ENCODE measurements at regions not wholly inside any gene's neighbourhood (a gene's known extent, or its start where the extent isn't known, plus 50 kb on each side); places are given as distances from the start of the nearest gene placed in this dataset.

DNA sequence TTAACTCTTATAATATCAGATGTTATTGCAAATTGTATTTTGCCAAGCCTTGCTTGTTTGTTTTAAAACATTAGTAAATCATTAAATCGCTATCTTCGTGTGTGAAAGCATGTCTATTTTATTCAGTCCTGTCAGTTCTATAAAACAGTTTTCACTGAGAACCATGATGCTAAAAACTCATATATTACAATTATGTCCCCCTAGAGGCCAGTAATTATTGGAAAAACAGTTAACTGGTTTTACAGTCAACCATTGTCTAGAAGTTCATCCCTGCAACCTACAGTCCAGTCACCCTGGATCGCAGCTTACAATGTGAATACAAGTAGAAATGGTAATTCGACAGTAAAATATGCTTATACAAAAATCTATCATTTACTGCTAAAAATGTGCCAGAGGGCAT, 311.5 kb upstream of the ROBO2 start:
- ChIA-PET POLR2A (no interaction called here), CTCF (no interaction called here)

DNA sequence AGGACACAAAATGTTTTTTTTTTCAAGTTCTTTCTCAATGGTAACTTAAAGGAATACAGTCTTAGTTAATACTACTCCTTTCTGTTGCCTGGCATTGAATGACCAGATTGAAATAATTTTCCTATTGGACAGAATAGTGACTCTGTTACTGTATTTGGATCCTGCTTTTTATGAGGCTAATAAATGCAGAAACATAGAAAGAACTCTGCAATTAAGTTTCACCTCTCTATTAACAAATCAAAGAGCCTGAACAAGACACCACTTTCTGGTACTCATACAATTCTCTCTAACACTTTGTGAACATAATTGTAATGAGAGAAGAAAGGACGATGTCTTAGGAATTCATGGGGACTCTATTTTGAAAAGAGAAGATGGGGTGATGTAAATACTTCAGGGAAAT, 308.4 kb upstream of the ROBO2 start:
- CTCF ChIA-PET, result no interaction called here
- POLR2A ChIA-PET, result no interaction called here

DNA sequence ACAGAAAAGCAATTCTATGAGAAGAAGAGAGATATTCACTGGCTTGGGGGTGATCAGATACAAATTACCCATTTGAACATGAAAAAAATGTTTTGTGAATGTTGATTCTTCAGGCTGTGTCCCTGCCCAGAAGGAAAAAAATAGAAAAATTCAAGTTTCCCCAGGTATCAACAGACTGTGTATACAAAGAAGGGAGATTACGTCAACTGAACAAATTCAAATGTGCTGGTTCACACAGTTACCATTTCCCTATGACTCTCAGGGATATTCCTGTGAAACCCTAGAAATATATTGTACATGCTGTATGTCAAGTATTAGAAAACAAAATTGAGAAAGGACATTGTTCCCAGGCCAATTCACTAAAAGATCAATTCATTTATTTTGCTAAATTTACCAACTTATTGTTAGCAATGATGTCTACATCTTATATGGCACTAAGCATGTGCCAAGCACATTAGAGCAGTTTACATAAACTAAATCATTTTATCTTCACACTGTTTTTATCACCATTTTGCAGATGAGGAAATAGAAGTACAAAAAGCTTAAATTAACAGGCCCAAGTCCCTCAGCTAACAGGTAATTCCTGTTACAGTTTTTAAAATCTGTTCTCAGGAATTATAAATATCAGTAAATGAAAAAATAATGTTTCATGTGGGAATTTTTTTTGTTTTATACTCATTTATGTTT, 306.7 kb upstream of the ROBO2 start:
- ChIA-PET POLR2A (no interaction called here), CTCF (no interaction called here)

DNA sequence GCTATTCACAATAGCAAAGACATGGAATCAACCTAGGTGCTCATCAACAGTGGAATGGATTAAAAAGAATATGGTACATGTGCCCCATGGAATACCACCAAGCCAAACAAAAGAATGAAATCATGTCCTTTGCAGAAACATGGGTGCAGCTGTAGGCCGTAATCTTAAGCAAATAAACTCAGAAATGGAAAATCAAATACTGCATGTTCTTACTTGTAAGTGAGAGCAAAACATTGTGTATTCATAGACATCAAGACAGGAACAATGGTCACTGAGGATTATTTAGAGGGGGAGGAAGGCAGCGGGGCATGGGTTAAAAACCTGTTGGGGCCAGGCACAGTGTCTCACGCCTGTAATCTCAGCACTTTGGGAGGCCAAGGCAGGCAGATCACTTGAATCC, 304.7 kb upstream of the ROBO2 start:
- ChIA-PET CTCF (no interaction called here), POLR2A (no interaction called here)

DNA sequence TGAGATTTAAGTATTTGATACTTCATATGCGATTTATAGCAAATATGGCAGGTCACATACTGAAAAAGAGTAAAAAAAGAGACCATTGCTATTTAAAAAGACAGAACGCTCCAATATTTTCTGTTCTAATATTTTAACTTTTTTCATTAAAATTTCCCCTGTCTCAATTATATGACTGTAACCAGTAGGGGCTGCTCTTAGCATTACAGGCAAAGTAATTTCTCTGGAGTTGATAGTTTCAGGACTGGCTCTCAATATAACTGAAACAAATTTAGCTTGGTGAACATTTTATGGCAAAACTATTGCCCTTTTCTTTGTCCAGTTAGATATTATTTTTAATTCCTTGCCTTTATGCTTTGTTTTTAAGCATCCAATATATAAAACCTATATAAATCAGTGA, 286.3 kb upstream of the ROBO2 start:
- POLR2A ChIA-PET, result no interaction called here
- CTCF ChIA-PET, result no interaction called here

DNA sequence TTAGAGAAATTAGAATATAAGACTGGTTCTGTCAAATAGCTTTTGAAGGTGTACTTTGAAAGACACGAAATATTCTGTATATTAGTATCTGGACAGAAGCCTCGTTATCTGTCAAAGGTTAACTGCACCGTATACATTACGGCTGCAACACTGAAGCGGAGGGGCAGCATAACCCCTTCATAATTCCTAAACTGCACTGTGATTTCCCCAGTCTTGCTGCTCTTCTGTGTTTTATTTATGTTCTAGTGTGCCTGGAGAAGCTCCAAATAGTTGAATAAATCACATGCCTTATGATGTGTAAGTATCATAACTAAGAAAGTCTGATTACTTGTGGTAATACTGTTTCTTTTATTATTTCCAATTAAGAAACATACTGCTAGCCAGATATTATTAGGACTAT, 285.7 kb upstream of the ROBO2 start:
- POLR2A ChIA-PET, result no interaction called here
- CTCF ChIA-PET, result no interaction called here

DNA sequence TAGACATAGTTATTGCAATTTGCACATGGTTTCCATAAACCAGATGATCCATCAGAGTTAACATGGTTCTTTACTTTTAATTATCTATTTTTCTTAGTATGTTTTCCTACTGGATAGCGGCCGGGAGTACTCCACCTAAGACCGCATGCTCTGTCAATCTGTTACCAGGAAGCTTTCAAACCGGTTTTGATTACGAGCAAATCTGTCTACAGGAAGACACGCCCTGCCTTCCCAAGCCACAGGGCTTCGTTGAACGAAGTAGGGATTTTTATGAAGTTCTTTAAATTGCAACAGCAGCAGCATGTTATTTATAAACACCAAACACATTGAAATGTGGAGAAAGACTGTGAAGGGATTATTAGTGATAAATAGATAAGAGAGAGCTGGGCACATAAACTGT, 283.3 kb upstream of the ROBO2 start:
- CTCF ChIA-PET, result no interaction called here
- POLR2A ChIA-PET, result no interaction called here

DNA sequence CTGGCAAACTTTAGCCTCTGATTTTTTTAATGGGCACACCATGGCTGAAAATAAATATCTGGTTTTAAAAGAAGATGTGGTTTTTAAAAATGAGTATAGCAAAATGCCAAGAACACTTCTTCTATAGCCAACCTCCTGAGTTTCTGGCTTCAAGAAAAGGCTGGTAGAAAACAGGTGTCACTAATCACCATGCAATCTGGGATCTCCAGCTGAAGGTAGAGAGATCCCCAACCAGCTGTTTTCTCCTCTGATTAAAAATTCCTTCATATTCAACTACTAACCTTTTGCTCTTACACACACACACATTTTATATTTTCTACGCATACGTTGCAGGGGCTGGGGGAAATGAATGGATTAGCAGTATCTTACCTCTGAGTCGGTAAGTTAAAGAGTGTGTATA, 279.6 kb upstream of the ROBO2 start:
- POLR2A ChIA-PET, result no interaction called here
- CTCF ChIA-PET, result no interaction called here

DNA sequence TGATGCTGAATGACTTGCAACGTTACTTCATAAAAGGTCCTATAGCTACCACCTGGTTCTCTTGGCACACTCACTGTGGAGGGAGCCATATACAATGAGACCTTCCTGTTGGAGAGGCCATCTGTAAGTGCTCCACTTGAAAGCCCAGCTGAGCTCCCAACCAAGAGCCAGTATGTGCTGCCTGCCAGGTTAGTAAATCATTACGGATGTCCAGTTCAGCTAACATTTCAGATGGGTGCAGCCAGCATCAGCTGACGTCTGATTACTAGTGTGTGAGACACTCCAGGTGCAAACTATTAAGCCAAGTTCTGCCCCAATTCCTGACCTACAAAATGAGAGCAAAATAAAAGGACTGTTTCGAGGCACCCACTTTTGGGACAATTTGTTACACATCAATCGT, 274.4 kb upstream of the ROBO2 start:
- ChIA-PET POLR2A (no interaction called here), CTCF (no interaction called here)

DNA sequence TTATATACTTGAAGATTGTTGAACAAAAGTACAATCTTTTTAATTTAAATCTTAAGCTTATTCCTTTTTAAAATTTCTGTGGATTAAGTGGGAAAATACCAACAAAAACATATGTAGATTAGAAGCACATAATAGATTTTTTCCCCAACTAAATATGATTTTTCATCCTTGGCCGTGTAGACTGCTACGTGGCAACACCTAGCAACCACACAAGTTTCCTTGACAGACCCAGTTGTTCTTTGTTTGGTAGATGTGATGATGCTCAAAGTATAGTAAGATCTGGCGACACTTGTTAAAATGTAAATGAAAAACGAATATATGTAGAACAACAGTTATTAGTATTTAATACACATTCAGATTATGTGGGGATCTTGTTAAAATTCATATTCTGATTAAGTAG, 271.0 kb upstream of the ROBO2 start:
- CTCF ChIA-PET, result no interaction called here

DNA sequence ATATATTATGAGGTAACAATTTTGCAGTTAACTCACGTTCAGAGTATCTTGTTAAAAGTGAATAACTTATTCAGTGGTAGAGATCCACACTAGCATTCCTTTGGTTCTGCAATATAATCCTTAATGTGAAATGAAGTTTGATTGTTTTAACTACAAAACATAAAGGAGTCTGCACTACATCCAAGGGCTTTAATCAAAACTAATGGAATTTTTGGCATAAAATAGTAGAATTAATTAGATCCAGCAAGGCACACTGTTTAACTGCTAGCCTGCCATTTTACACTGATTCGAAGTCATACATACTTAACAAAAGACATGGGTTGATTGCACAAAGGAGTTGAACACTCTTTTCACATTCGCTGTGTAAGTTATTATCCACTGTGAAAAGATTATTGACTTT, 263.0 kb upstream of the ROBO2 start:
- ChIA-PET CTCF (no interaction called here), POLR2A (no interaction called here)

More for the DNA sequence above, 271.0 kb upstream of the ROBO2 start:
- POLR2A ChIA-PET, result no interaction called here

DNA sequence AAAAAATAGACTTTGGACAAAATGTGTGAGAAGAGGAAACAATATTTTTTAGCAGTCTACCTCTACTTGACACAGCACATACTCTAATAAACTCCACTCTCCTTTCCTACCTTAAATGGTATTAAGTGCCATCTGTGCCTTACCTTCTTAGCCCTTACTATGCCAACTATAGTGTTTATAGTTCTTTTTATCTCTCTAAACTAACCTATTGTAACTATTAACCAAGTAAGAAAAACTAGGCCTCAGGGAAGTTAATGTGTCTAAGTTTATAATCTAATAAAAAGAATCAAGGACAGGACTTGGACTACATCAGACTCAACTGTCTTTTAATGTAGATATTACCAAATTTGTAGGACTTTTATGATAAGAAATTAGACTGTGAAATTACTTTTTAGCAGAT, 251.7 kb upstream of the ROBO2 start:
- ChIA-PET POLR2A (no interaction called here), CTCF (no interaction called here)

DNA sequence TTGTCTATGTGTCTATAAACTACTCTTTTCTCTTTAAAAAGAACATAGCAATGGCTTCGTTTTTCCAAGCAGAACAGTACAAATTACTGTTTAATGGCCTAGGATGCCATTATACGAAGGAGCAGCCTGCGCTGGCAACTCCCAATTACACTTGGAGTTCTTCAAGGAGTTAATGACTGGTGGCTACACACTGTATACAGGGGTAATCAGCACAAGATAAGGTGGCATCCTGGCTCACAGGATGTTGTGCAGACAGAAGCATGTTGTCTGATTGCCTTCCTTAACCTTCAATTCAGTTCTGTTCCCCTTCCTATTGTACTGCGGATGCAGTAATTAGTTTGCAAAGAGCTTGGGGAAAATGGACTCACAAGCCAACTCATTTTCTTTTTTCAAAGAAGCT, 250.7 kb upstream of the ROBO2 start:
- ChIA-PET CTCF (no interaction called here), POLR2A (no interaction called here)

DNA sequence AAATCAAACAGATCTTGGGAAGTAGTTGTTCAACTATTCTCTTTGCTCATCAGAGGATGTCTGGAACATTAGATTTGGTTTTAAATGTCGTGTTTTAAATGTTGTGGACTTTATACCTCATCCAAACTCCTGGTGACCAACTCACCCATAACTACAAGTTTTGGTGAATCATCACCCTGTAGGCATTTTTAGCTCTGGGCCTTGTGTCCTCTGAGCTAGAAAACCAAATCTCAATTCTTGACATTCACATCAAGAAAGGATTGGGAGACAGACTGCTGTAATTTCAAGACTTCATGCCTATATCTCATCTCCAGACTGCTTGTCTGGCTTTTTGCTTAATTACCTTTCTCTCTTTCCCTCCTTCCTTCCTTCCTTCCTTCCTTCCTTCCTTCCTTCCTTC, 228.5 kb upstream of the ROBO2 start:
- ChIA-PET CTCF (no interaction called here), POLR2A (no interaction called here)

DNA sequence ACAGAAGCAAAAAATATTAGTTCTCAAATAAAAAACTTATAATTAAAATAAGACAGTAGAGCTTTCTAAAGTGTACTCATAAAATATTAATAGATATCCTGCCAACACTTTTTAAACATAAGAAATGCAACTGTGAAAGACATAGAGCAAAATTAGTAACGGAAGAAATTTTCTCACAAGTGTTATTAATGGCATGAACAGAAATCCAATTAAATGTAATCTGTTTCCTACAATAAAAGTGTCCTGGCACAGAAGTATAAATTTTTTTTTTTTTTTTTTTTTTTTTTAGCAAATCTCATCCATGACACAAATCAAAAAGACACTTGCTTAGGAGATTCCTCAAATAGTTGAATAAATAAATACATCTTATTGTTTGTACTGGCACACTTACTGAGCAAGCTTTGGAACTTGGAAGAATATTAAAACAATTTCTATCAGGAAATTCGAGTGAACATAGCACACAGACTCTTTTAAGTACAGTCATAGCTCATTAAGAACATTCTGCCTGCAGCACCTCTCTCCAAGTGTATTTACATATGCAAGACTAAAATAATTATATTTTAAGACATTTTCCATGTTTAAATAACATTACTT, 227.2 kb upstream of the ROBO2 start:
- CTCF ChIA-PET, result interaction anchor here (0.7 kb wide), 1 partner anchor 263 kb away, joined by 3 read pairs; no protein-coding TSS in a partner anchor
- POLR2A ChIA-PET, result no interaction called here

DNA sequence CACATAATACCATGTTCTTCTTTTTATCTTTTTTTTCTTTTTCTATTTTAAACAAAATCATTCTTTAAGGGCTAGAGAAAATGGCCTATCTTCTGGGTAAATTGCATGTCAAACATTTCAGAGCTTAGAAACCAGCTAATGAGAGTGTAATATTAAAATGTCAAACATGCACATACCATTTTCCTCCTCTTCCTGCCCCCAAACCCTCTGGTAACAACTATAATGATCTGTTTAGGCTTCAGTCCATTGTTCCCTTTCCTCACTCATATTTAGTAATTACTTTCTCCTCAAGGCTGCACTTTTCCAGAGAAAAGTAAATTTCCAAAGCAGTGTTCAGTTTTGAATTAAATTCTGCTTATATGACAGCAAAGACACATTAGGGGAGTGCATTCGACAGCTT, 224.3 kb upstream of the ROBO2 start:
- POLR2A ChIA-PET, result no interaction called here
- CTCF ChIA-PET, result interaction anchor here (0.7 kb wide), 1 partner anchor 1206 kb away, joined by 3 read pairs; no protein-coding TSS in a partner anchor

DNA sequence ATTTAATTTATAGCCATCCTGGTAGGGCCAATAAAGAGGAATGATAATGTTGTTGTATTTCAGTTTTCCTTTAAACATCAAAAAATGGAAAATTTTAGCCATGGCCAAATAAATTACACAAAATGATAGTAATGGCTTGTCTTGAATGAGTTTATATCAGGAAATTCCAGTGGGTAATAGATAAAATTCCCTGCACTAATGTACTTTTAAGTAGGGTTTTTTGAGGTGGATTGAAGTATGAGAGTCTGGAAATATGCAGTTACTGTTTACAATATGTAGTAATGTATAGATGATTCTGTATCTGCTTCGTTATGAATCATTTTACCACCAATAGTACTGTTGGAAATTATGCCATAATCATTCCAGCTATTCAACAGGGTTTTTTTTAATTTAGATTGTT, 219.4 kb upstream of the ROBO2 start:
- ChIA-PET CTCF (no interaction called here), POLR2A (no interaction called here)

DNA sequence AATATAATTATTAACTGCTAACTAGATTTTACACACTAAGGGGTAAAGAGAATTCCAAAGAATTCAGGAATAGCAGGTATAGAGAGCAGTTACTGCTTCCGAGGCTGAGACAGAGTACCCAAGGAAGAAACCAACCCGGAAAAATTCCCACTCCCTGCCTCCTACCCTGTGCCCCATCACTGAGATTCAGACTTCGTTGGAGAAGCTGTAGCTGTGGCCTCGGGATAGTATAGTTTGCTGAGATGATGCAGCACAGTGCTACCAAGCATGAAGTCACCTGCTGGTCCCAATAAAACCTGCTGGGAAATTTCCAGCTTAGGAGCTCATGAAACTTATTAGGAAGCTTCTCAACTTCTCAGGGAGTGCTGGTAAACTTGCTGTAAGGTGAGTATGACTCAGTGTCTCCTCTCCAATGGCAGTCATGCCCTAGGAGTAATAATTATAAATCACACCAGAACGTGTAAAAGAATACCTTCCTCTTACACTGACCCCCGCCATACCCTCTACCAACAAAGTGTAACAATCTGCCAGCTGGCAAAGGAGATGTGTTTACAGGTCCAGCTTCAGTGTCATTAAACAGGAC, 215.2 kb upstream of the ROBO2 start:
- ChIA-PET CTCF (no interaction called here), POLR2A (no interaction called here)

DNA sequence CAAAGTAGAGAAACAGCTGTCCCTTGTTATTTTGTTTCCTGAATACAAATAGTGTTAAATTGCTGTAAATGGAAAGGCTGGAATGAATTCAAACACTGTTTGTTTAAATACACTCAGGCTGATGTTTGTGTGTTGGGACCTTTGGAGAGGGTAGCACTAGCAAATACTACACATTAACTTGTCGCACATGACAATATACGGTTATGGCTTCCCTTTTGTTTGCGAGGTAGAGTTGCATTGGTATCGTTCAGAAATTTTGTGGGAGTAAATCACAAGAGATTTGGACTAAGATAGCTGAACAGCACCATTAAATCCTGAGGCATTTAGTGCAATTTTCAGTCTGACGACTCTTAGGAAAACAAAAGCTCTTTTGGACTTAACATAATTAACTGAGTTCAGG, 213.0 kb upstream of the ROBO2 start:
- ChIA-PET CTCF (no interaction called here), POLR2A (no interaction called here)

DNA sequence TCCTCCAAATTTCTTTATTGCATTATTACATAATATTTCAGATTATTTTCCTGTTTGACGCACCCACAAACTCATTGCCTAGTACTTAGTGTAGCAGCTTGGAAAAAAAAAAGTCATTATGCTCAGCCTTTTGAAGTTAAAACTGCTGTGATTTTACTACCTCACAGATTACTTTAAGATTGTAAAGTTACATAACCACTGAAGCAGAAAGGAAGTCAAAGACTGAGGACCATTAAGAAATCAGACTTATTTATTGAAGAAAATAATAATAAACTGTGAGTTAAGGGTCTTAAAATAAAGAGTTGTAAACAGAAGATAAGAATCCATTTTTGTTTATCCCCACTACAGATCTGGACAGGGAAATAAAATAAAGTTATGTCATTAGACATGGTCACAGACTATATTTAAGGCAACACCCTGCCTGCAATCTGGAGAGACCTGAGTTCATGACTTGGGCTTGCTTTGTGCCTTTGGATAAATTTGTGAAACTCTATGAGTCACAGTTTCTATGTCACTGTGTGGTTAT, 212.1 kb upstream of the ROBO2 start:
- ChIA-PET CTCF (no interaction called here), POLR2A (no interaction called here)

DNA sequence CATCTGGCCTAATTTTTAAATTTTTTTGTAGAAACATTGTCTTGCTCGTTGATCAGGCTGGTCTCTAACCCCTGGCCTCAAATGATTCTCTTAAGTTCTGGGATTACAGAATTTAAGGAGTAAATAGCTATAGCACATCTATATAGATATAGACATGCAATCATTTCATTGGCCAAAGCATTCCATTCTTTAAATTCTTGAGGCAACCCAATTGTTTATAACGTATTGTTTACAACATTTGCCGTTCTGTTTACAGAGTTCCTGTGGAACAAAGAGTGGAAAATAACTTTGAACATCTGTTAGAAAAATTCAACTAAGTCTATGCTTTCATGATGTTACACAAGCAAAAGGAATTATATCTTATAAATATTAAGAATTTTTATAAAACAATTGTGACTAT, 205.2 kb upstream of the ROBO2 start:
- POLR2A ChIA-PET, result no interaction called here
- CTCF ChIA-PET, result no interaction called here

DNA sequence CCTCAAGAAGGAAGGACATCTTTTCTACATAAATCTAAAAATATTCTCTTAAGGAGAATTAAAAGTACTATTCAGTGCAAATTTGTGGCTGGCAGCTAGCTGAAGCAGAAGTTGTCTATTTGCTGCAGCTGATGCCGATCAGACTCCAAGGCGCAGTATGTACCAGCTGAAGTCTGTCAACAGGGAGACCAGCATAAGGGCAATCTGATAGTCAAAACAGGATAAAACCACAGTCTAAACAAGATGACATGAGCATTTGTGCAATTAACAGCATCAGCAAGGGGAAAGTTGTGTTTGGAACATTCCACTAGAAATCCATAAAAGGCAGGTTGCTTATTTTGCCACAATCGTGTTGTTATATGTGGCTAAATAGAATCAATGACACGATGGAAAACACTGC, 198.2 kb upstream of the ROBO2 start:
- ChIA-PET POLR2A (no interaction called here), CTCF (no interaction called here)
